ENCODE measurements at regions not wholly inside any gene's neighbourhood (a gene's known extent, or its start where the extent isn't known, plus 50 kb on each side); places are given as distances from the start of the nearest gene placed in this dataset.

DNA sequence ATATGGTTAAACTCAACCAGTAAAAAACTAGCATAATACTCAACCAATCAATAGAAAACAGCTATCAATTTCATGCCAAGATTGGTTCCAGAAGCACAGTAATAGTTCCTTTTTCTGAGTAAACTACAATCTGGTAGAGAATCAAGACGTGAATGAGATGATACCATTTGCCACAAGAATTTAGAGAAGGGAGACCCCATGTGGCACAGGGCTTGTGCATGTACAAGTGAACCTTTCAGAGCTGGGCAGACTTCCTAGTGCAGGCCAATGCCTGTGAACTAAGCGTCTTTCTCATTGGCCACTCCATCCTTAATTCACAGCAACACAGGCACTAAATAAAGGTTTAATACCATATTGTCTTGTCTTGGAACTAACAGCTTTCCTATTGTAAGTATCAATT lies 213.5 kb downstream of the RFPL4B start:
- TF ChIP-seq, protein P1, sequence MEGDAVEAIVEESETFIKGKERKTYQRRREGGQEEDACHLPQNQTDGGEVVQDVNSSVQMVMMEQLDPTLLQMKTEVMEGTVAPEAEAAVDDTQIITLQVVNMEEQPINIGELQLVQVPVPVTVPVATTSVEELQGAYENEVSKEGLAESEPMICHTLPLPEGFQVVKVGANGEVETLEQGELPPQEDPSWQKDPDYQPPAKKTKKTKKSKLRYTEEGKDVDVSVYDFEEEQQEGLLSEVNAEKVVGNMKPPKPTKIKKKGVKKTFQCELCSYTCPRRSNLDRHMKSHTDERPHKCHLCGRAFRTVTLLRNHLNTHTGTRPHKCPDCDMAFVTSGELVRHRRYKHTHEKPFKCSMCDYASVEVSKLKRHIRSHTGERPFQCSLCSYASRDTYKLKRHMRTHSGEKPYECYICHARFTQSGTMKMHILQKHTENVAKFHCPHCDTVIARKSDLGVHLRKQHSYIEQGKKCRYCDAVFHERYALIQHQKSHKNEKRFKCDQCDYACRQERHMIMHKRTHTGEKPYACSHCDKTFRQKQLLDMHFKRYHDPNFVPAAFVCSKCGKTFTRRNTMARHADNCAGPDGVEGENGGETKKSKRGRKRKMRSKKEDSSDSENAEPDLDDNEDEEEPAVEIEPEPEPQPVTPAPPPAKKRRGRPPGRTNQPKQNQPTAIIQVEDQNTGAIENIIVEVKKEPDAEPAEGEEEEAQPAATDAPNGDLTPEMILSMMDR (IDR thresholded peaks at IDR 0.05): no peak
- TF ChIP-seq POLR2A (IDR thresholded peaks at IDR 0.05): no peak
